H1 (cell line): ENCODE measurements at regions not wholly inside any gene's neighbourhood (a gene's known extent, or its start where the extent isn't known, plus 50 kb on each side); places are given as distances from the start of the nearest gene placed in this dataset.

ENCODE experiments used
- CTCF ChIP-seq, 3 experiments: IDR thresholded peaks; 1 replicate in 2 of 3; 2 replicates in 1 of 3; pipeline versions ENCODE4 v1.5.1 to v1.6.1; 2011; ENCODE audit warnings: low read length in 3 of 3, mild to moderate bottlenecking in 3 of 3, inconsistent platforms in 2 of 3, low read depth in 1 of 3, moderate library complexity in 1 of 3; ENCODE audit not compliant: insufficient read depth in 1 of 3; ENCODE audit errors: control extremely low read depth in 1 of 3
- POLR2A ChIP-seq, 2 experiments: IDR thresholded peaks; 1 replicate in 1 of 2; 2 replicates in 1 of 2; pipeline ENCODE4 v1.6.1; 2011; ENCODE audit warnings: low read depth in 2 of 2, low read length in 2 of 2, mild to moderate bottlenecking in 2 of 2; ENCODE audit errors: control extremely low read depth in 1 of 2
- POLR2AphosphoS5 ChIP-seq: IDR thresholded peaks from 2 replicates; pipeline ENCODE4 v1.6.1; 2011; ENCODE audit warnings: low read depth, low read length
- TAF1 ChIP-seq: IDR thresholded peaks from 2 replicates; pipeline ENCODE4 v1.6.1; 2011; ENCODE audit warnings: mild to moderate bottlenecking, low read depth, low read length

- TF ChIP-seq TAF1 (no peak), CTCF (IDR thresholded peaks at IDR 0.05; ENCODE audit: control extremely low read depth in 1 of 3, insufficient read depth in 1 of 3, low read depth in 1 of 3, low read length in 3 of 3) (no peak), POLR2A (IDR thresholded peaks at IDR 0.05; ENCODE audit: control extremely low read depth in 1 of 2, low read depth in 2 of 2, low read length in 2 of 2) (no peak), POLR2AphosphoS5 (no peak)
Observed at GRCh38 chr14:71451501-71451900, 480.7 kb upstream of the RGS6 start.
